Gastroesophageal sphincter (tissue), 4 donors: ENCODE measurements at regions not wholly inside any gene's neighbourhood (a gene's known extent, or its start where the extent isn't known, plus 50 kb on each side); places are given as distances from the start of the nearest gene placed in this dataset.
"Not testable (repeated sequence)": the region's sequence is repeated elsewhere in the genome, so short reads cannot be mapped to it uniquely, and the experiment has no call there.

Experiments
- ATAC-seq: fragments of 150-250 bp; one replicate; pipeline ENCODE4 v1.9.1; 2016; ENCODE audit warnings: mild to moderate bottlenecking, moderate library complexity
- H3K27ac ChIP-seq, 4 donors: fragments of 200-600 bp; sonication (generic) in 3 of 4; 1 replicate in 3 of 4; 2 replicates in 1 of 4; pipeline ENCODE4 v1.5.1; 2016 to 2019
- H3K27me3 ChIP-seq: fragments of 200-600 bp; sonication (generic); one replicate; pipeline ENCODE4 v1.5.1; 2019
- H3K36me3 ChIP-seq, 2 donors: fragments of 200-600 bp; sonication (generic); one replicate each; pipeline ENCODE4 v1.5.1; 2019; ENCODE audit warnings: control low read depth in 1 of 2
- H3K4me1 ChIP-seq, 3 donors: fragments of 200-600 bp; sonication (generic); 1 replicate in 2 of 3; 2 replicates in 1 of 3; pipeline ENCODE4 v1.5.1; 2016 to 2019; ENCODE audit warnings: control low read depth in 2 of 3
- H3K4me3 ChIP-seq, 2 donors: fragments of 200-600 bp; sonication (generic); one replicate each; pipeline ENCODE4 v1.5.1; 2019; ENCODE audit warnings: mild to moderate bottlenecking in 1 of 2, moderate library complexity in 1 of 2
- H3K9me3 ChIP-seq, 3 donors: fragments of 200-600 bp; sonication (generic); one replicate each; pipeline ENCODE4 v1.5.1; 2017 to 2019; ENCODE audit warnings: control low read depth in 2 of 3
- CTCF ChIP-seq, 4 experiments: fragments of 200-600 bp in 2 of 4; fragments of 450-650 bp in 2 of 4; sonication (generic) in 1 of 4; IDR thresholded peaks; one replicate each; pipeline ENCODE4 v1.5.1; 2017 to 2019; ENCODE audit warnings: antibody characterized with exemption in 4 of 4, mild to moderate bottlenecking in 2 of 4, moderate library complexity in 2 of 4
- EP300 ChIP-seq: sonication (generic); formaldehyde crosslinking; IDR thresholded peaks from one replicate; pipeline ENCODE4 v1.6.1; 2017; ENCODE audit warnings: antibody characterized with exemption, mild to moderate bottlenecking
- POLR2A ChIP-seq, 2 donors: fragments of 450-650 bp; IDR thresholded peaks; one replicate each; pipeline ENCODE4 v1.6.1; 2017; ENCODE audit warnings: antibody characterized with exemption in 2 of 2, mild to moderate bottlenecking in 2 of 2, moderate library complexity in 1 of 2
- POLR2AphosphoS5 ChIP-seq: sonication (generic); formaldehyde crosslinking; IDR thresholded peaks from one replicate; pipeline ENCODE4 v1.6.1; 2017; ENCODE audit warnings: antibody characterized with exemption
- WGBS, 2 donors: methylation state at CpG; one replicate each; pipeline ENCODE4 v1.1.5; 2018; ENCODE audit warnings: low coverage in 1 of 2; 5-methylcytosine and 5-hydroxymethylcytosine counted together

- H3K9me3 ChIP-seq = no peaks in the 10 kb centered on the region
- no peaks in the 10 kb centered on the region for H3K4me1 ChIP-seq
- H3K27me3 ChIP-seq = no peaks in the 10 kb centered on the region
- H3K27ac ChIP-seq = no peak overlapping the region
- H3K36me3 ChIP-seq = no peaks in the 10 kb centered on the region
- ATAC-seq = no peak
- WGBS, 2 donors = 35 to 55% methylated on average over 3 of the region's 3 CpGs
- TF ChIP-seq CTCF (IDR thresholded peaks at IDR 0.05) (no peak), POLR2A (IDR thresholded peaks at IDR 0.05) (no peak), EP300 (no peak), POLR2AphosphoS5 (no peak)
- H3K4me3 ChIP-seq = no peak overlapping the region
These were observed 57.3 kb upstream of the PRSS12 start for GRCh38 chr4:118410138-118410537.

- no peak overlapping the region for H3K27ac ChIP-seq
- H3K4me3 ChIP-seq = no peak overlapping the region
- no peaks in the 10 kb centered on the region for H3K4me1 ChIP-seq
- no peaks in the 10 kb centered on the region for H3K27me3 ChIP-seq
- H3K9me3 ChIP-seq = no peaks in the 10 kb centered on the region
- no peak for TF ChIP-seq EP300
- no peak for TF ChIP-seq CTCF (IDR thresholded peaks at IDR 0.05)
- TF ChIP-seq POLR2A (IDR thresholded peaks at IDR 0.05) = no peak
- TF ChIP-seq POLR2AphosphoS5 = no peak
- H3K36me3 ChIP-seq = no peaks in the 10 kb centered on the region
- ATAC-seq = no peak
These were observed 64.5 kb upstream of the PRSS12 start for GRCh38 chr4:118417325-118417724.

- not testable (repeated sequence) for H3K27ac ChIP-seq, ATAC-seq
- WGBS, 2 donors = 79 to 81% methylated on average over 4 to 5 of the region's 5 CpGs
These were observed 65.0 kb upstream of the PRSS12 start for GRCh38 chr4:118417800-118418199.

GRCh38 chr4:118418396-118418795 is 65.6 kb upstream of the PRSS12 start:
- H3K4me1 ChIP-seq, H3K4me3 ChIP-seq, H3K27ac ChIP-seq, ATAC-seq, H3K9me3 ChIP-seq, H3K27me3 ChIP-seq, H3K36me3 ChIP-seq: not testable (repeated sequence)
- WGBS, 2 donors = 64 to 100% methylated on average over 1 to 2 of the region's 2 CpGs

More at GRCh38 chr4:118417800-118418199, 65.0 kb upstream of the PRSS12 start:
- not testable (repeated sequence) for H3K27me3 ChIP-seq, H3K4me1 ChIP-seq, H3K36me3 ChIP-seq, H3K9me3 ChIP-seq, H3K4me3 ChIP-seq

- WGBS, 2 donors = 72 to 83% methylated on average over 1 to 6 of the region's 7 CpGs
- not testable (repeated sequence) for H3K27me3 ChIP-seq, ATAC-seq, H3K36me3 ChIP-seq, H3K27ac ChIP-seq, H3K4me3 ChIP-seq, H3K4me1 ChIP-seq, H3K9me3 ChIP-seq
These were observed 66.8 kb upstream of the PRSS12 start for GRCh38 chr4:118419626-118420025.

- not testable (repeated sequence) for H3K9me3 ChIP-seq, H3K27ac ChIP-seq, H3K27me3 ChIP-seq, ATAC-seq, H3K36me3 ChIP-seq, H3K4me1 ChIP-seq, H3K4me3 ChIP-seq
- 3% methylated on average over 5 of the region's 5 CpGs; no CpG with 5 or more reads in 1 of the 2 donors for WGBS, 2 donors
- TF ChIP-seq CTCF (IDR thresholded peaks at IDR 0.05) = peak; percentile 20 to 61 (median 56)
These were observed 71.3 kb upstream of the PRSS12 start for GRCh38 chr4:118424062-118424461.

- H3K27ac ChIP-seq, H3K4me3 ChIP-seq, H3K27me3 ChIP-seq, H3K36me3 ChIP-seq, ATAC-seq, H3K9me3 ChIP-seq, H3K4me1 ChIP-seq: not testable (repeated sequence)
- no CpG with 5 or more reads among the region's 1 CpG for WGBS, 2 donors
These were observed 76.1 kb upstream of the PRSS12 start for GRCh38 chr4:118428881-118429280.

- 57 to 70% methylated on average over 2 to 4 of the region's 5 CpGs for WGBS, 2 donors
- not testable (repeated sequence) for H3K4me1 ChIP-seq, H3K27ac ChIP-seq, H3K36me3 ChIP-seq, H3K27me3 ChIP-seq, H3K4me3 ChIP-seq, ATAC-seq, H3K9me3 ChIP-seq
These were observed 79.6 kb upstream of the PRSS12 start for GRCh38 chr4:118432359-118432758.

- not testable (repeated sequence) for H3K4me3 ChIP-seq, H3K36me3 ChIP-seq, H3K27ac ChIP-seq, H3K4me1 ChIP-seq, H3K9me3 ChIP-seq, H3K27me3 ChIP-seq, ATAC-seq
- WGBS, 2 donors = 39 to 50% methylated on average over 1 to 2 of the region's 5 CpGs
These were observed 81.0 kb upstream of the PRSS12 start for GRCh38 chr4:118433612-118434375.

GRCh38 chr4:118435415-118435814 is 82.6 kb upstream of the PRSS12 start:
- ATAC-seq, H3K27me3 ChIP-seq, H3K9me3 ChIP-seq, H3K27ac ChIP-seq, H3K4me3 ChIP-seq, H3K4me1 ChIP-seq, H3K36me3 ChIP-seq: not testable (repeated sequence)
- WGBS, 2 donors = 64% methylated on average over 2 of the region's 3 CpGs; no CpG with 5 or more reads in 1 of the 2 donors
